ENCODE measurements at regions not wholly inside any gene's neighbourhood (a gene's known extent, or its start where the extent isn't known, plus 50 kb on each side); places are given as distances from the start of the nearest gene placed in this dataset.

DNA sequence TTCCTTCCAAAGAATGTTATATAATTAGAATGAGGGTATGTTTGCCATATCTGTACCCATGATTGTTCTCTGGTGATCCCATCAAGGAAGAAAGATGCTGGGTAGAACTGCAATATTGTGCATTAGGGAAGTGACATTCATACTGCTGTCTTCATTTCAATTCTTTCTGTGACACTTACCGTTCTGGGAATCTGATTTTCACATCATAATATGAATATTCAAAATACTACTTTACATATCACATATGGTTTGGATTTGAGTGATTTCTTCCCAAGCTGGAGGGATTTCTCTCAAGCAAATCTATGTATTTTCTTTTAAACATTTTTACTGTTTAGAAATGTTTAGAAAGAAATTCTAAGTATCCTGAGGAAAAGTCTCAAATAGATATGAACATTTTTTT, 168.4 kb upstream of the DDX18 start:
- Histone ChIP-seq H3K4me3 (ENCODE audit: insufficient read depth, low read length, poor library complexity, severe bottlenecking) (no peak overlapping the region), H3K9me3 (ENCODE audit: insufficient read depth, low read length) (no peaks in the 10 kb centered on the region), H3K36me3 (ENCODE audit: low read length) (no peaks in the 10 kb centered on the region), H3K4me2 (ENCODE audit: low read depth, low read length, poor library complexity, severe bottlenecking) (no peak overlapping the region), H4K20me1 (ENCODE audit: low read depth, low read length) (no peaks in the 10 kb centered on the region), H3K27me3 (ENCODE audit: low read length) (no peaks in the 10 kb centered on the region), H3F3A (ENCODE audit: insufficient read depth) (no peaks in the 10 kb centered on the region), H3K79me2 (ENCODE audit: insufficient read depth, low read length) (no peaks in the 10 kb centered on the region), H2AFZ (ENCODE audit: low read depth, low read length, severe bottlenecking) (no peak overlapping the region), H3K9ac (ENCODE audit: low read length) (no peak overlapping the region), H3K27ac (ENCODE audit: low read depth, low read length) (no peak overlapping the region), H3K9me2 (replicated peaks; ENCODE audit: insufficient read depth, low read length) (no peaks in the 10 kb centered on the region)
- TF ChIP-seq, protein P1, sequence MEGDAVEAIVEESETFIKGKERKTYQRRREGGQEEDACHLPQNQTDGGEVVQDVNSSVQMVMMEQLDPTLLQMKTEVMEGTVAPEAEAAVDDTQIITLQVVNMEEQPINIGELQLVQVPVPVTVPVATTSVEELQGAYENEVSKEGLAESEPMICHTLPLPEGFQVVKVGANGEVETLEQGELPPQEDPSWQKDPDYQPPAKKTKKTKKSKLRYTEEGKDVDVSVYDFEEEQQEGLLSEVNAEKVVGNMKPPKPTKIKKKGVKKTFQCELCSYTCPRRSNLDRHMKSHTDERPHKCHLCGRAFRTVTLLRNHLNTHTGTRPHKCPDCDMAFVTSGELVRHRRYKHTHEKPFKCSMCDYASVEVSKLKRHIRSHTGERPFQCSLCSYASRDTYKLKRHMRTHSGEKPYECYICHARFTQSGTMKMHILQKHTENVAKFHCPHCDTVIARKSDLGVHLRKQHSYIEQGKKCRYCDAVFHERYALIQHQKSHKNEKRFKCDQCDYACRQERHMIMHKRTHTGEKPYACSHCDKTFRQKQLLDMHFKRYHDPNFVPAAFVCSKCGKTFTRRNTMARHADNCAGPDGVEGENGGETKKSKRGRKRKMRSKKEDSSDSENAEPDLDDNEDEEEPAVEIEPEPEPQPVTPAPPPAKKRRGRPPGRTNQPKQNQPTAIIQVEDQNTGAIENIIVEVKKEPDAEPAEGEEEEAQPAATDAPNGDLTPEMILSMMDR (IDR thresholded peaks at IDR 0.05; ENCODE audit: insufficient read depth, low read length, poor library complexity, severe bottlenecking) = no peak
- no peak for TF ChIP-seq EZH2phosphoT487 (conservative IDR thresholded peaks at IDR 0.05; ENCODE audit: low read length)

- no peak overlapping the region for H3K27ac ChIP-seq (ENCODE audit: low read depth, low read length)
- TF ChIP-seq, protein P1 (IDR thresholded peaks at IDR 0.05; ENCODE audit: insufficient read depth, low read length, poor library complexity, severe bottlenecking) = no peak
- TF ChIP-seq EZH2phosphoT487 (conservative IDR thresholded peaks at IDR 0.05; ENCODE audit: low read length) = no peak
- H3K9me3 ChIP-seq (ENCODE audit: insufficient read depth, low read length) = no peaks in the 10 kb centered on the region
- H3K27me3 ChIP-seq (ENCODE audit: low read length) = no peaks in the 10 kb centered on the region
- H3K9ac ChIP-seq (ENCODE audit: low read length) = no peak overlapping the region
- H3K4me3 ChIP-seq (ENCODE audit: insufficient read depth, low read length, poor library complexity, severe bottlenecking) = no peak overlapping the region
- no peaks in the 10 kb centered on the region for H3K9me2 ChIP-seq (replicated peaks; ENCODE audit: insufficient read depth, low read length)
- no peaks in the 10 kb centered on the region for H3K79me2 ChIP-seq (ENCODE audit: insufficient read depth, low read length)
- no peaks in the 10 kb centered on the region for H4K20me1 ChIP-seq (ENCODE audit: low read depth, low read length)
- no peaks in the 10 kb centered on the region for H3F3A ChIP-seq (ENCODE audit: insufficient read depth)
- H2AFZ ChIP-seq (ENCODE audit: low read depth, low read length, severe bottlenecking) = no peak overlapping the region
- no peak overlapping the region for H3K4me2 ChIP-seq (ENCODE audit: low read depth, low read length, poor library complexity, severe bottlenecking)
- no peaks in the 10 kb centered on the region for H3K36me3 ChIP-seq (ENCODE audit: low read length)
Measured at GRCh38 chr2:117646872-117647271, 167.6 kb upstream of the DDX18 start.

- no peak for TF ChIP-seq EZH2phosphoT487 (conservative IDR thresholded peaks at IDR 0.05; ENCODE audit: low read length)
- TF ChIP-seq, protein P1 (IDR thresholded peaks at IDR 0.05; ENCODE audit: insufficient read depth, low read length, poor library complexity, severe bottlenecking) = no peak
- Histone ChIP-seq H3K4me3 (ENCODE audit: insufficient read depth, low read length, poor library complexity, severe bottlenecking) (no peak overlapping the region), H3F3A (ENCODE audit: insufficient read depth) (no peaks in the 10 kb centered on the region), H3K27ac (ENCODE audit: low read depth, low read length) (no peak overlapping the region), H3K9me2 (replicated peaks; ENCODE audit: insufficient read depth, low read length) (no peaks in the 10 kb centered on the region), H3K36me3 (ENCODE audit: low read length) (no peaks in the 10 kb centered on the region), H3K9me3 (ENCODE audit: insufficient read depth, low read length) (no peaks in the 10 kb centered on the region), H3K79me2 (ENCODE audit: insufficient read depth, low read length) (no peaks in the 10 kb centered on the region), H3K27me3 (ENCODE audit: low read length) (0 out of 2 replicates have a peak, but pooled peaks cover 3% of the 10 kb centered on the region), H3K4me2 (ENCODE audit: low read depth, low read length, poor library complexity, severe bottlenecking) (no peak overlapping the region), H2AFZ (ENCODE audit: low read depth, low read length, severe bottlenecking) (no peak overlapping the region), H3K9ac (ENCODE audit: low read length) (no peak overlapping the region), H4K20me1 (ENCODE audit: low read depth, low read length) (no peaks in the 10 kb centered on the region)
Measured at GRCh38 chr2:117656546-117656945, 157.9 kb upstream of the DDX18 start.
